ENCODE measurements at regions not wholly inside any gene's neighbourhood (a gene's known extent, or its start where the extent isn't known, plus 50 kb on each side); places are given as distances from the start of the nearest gene placed in this dataset.
A peak's percentile ranks its signal among the peaks of the same experiment; 100 is the strongest.
"Not testable (repeated sequence)": the region's sequence is repeated elsewhere in the genome, so short reads cannot be mapped to it uniquely, and the experiment has no call there.

- peak; percentile 32 for DNase-seq (ENCODE audit: low read depth)
- no peak for TF ChIP-seq CTCF (IDR thresholded peaks at IDR 0.05; ENCODE audit: insufficient read depth, low read length, poor library complexity, severe bottlenecking)
- Histone ChIP-seq H3K4me3 (ENCODE audit: low read depth, low read length) (no peak overlapping the region), H3K36me3 (ENCODE audit: control insufficient read depth, insufficient read depth, low read length) (no peaks in the 10 kb centered on the region), H3K27me3 (ENCODE audit: control insufficient read depth, insufficient read depth, low read length) (no peaks in the 10 kb centered on the region)
Measured at GRCh38 chr4:19030048-19030447, 1008.5 kb upstream of the LCORL start.

GRCh38 chr4:19026281-19026680, 1004.7 kb upstream of the LCORL start:
- no peak for DNase-seq (ENCODE audit: low read depth)
- TF ChIP-seq CTCF (IDR thresholded peaks at IDR 0.05; ENCODE audit: insufficient read depth, low read length, poor library complexity, severe bottlenecking): peak; percentile 2
- Histone ChIP-seq H3K4me3 (ENCODE audit: low read depth, low read length) (no peak overlapping the region), H3K27me3 (ENCODE audit: control insufficient read depth, insufficient read depth, low read length) (no peaks in the 10 kb centered on the region), H3K36me3 (ENCODE audit: control insufficient read depth, insufficient read depth, low read length) (no peaks in the 10 kb centered on the region)

- H3K36me3 ChIP-seq (ENCODE audit: control insufficient read depth, insufficient read depth, low read length): no peaks in the 10 kb centered on the region
- no peak for DNase-seq (ENCODE audit: low read depth)
- H3K4me3 ChIP-seq (ENCODE audit: low read depth, low read length): no peak overlapping the region
- no peaks in the 10 kb centered on the region for H3K27me3 ChIP-seq (ENCODE audit: control insufficient read depth, insufficient read depth, low read length)
- TF ChIP-seq CTCF (IDR thresholded peaks at IDR 0.05; ENCODE audit: insufficient read depth, low read length, poor library complexity, severe bottlenecking): no peak
Measured at GRCh38 chr4:19025031-19025430, 1003.5 kb upstream of the LCORL start.

GRCh38 chr4:19024047-19024446, 1002.5 kb upstream of the LCORL start:
- Histone ChIP-seq H3K36me3 (ENCODE audit: control insufficient read depth, insufficient read depth, low read length) (no peaks in the 10 kb centered on the region), H3K27me3 (ENCODE audit: control insufficient read depth, insufficient read depth, low read length) (no peaks in the 10 kb centered on the region), H3K4me3 (ENCODE audit: low read depth, low read length) (no peak overlapping the region)
- no peak for DNase-seq (ENCODE audit: low read depth)
- no peak for TF ChIP-seq CTCF (IDR thresholded peaks at IDR 0.05; ENCODE audit: insufficient read depth, low read length, poor library complexity, severe bottlenecking)

- H3K4me3 ChIP-seq (ENCODE audit: low read depth, low read length): no peak overlapping the region
- no peak for TF ChIP-seq CTCF (IDR thresholded peaks at IDR 0.05; ENCODE audit: insufficient read depth, low read length, poor library complexity, severe bottlenecking)
- H3K27me3 ChIP-seq (ENCODE audit: control insufficient read depth, insufficient read depth, low read length): no peaks in the 10 kb centered on the region
- H3K36me3 ChIP-seq (ENCODE audit: control insufficient read depth, insufficient read depth, low read length): no peaks in the 10 kb centered on the region
- DNase-seq (ENCODE audit: low read depth): no peak
Measured at GRCh38 chr4:19021617-19022016, 1000.1 kb upstream of the LCORL start.

GRCh38 chr4:19016550-19016949, 995.0 kb upstream of the LCORL start:
- H3K36me3 ChIP-seq (ENCODE audit: control insufficient read depth, insufficient read depth, low read length); H3K4me3 ChIP-seq (ENCODE audit: low read depth, low read length); H3K27me3 ChIP-seq (ENCODE audit: control insufficient read depth, insufficient read depth, low read length); DNase-seq (ENCODE audit: low read depth): not testable (repeated sequence)
